GOT3 (cell line): ENCODE measurements at regions not wholly inside any gene's neighbourhood (a gene's known extent, or its start where the extent isn't known, plus 50 kb on each side); places are given as distances from the start of the nearest gene placed in this dataset.

Experiments used
- DNase-seq: peaks from one replicate; lab custom pipeline; 2025; ENCODE audit warnings: mixed read lengths; lab: John Stamatoyannopoulos, UW

DNA sequence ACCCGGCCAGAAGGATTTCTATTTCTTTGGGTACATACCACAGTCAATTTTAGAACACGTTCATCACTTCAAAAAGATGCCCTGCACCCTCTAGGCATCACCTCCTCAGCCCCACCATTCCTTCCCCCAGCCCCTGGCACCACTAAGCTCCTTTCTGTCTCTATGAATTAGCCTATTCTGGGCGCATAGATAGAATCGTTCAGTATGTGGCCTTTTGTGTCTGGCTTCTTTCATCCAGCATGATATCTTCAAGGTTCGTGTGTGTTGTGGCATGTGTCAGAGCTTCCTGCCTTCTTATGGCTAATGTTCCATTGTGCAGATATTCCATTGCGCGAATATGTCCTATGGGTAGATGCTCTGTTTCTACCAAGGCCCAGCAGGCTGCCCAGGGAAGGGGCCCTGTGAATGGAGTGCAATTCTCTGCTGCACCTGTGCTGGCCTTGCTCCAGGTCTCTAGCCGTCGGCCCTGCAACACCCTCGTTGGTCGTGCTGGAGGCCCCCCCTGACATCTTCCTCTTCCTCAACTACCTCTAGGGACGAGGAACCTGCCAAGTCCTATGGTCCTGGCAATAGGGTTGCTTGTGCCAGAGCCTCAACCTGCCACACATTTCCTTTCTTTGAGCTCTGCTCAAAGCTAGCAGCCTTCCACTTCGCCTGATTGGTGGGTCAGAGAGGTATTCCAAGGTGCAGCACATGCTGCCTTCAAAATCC is 113.5 kb downstream of the RIPK4 start:
- DNase-seq, result no peak

DNA sequence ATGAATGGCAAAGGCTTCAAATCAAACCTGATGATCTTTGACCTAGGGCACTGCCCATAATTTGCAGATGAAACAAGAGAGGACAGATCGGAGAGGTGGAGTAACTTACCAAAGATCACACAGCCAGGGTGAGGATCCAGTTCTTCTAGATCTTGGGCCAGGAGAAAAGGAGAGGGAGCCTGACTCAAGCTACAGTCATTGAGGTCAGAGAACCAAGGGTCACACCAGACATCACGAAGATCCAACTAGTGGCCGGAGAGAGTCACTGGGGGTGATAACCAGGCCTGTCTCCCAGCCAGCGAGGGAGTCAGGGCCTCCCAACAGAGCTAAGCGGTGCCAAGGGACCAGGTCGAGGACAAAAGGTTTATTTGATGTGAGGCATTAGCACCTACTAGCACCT is 115.0 kb downstream of the RIPK4 start:
- DNase-seq, result no peak

DNA sequence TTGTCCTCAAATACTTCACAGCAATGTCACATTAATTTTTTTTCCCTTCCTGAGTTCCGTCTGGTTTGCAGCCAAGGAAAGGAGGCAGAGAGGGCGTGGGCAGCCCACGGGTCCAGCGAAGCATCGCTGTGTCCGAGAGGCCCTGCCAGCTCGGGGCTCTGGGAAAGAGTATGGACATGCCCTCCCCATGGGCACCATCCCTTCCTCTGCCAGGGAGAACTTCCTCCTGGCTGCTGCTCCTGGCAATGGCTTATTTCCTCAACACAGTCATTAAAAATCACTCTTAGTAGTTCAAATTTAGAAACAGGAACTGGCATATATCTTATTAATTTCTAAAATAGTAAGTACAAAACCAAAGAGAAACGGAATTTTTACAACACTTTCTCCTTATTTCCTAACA is 115.4 kb downstream of the RIPK4 start:
- no peak for DNase-seq

DNA sequence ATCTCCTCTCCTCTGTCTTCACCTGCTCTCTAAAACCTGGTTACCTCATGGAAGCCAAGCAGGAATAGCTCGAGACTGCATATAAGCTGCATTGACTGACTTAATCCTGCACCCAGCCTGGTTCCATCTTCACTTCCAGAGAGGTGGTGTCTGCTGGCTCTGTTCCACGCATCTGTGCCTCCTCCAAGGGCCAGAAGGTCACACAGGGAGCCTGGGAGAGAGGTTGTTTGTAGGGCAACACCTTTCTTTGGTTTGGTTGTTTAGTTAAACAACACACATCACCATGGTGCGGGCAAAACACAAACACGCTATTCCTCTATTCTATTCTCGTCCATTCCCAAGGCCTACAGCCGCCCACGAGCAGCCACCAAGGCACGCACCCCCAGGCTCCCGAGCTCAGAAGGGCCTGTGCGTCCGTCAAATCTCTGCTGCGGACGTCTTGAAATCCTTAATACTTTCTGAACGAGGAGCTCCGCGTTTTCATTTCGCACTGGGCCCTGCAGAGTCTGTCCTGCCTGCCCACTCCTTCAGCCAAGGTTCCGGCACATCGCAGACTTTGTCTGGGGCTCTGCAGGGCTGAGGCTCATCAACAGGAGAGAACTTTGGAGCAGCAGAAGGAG is 116.2 kb downstream of the RIPK4 start:
- DNase-seq, result no peak

DNA sequence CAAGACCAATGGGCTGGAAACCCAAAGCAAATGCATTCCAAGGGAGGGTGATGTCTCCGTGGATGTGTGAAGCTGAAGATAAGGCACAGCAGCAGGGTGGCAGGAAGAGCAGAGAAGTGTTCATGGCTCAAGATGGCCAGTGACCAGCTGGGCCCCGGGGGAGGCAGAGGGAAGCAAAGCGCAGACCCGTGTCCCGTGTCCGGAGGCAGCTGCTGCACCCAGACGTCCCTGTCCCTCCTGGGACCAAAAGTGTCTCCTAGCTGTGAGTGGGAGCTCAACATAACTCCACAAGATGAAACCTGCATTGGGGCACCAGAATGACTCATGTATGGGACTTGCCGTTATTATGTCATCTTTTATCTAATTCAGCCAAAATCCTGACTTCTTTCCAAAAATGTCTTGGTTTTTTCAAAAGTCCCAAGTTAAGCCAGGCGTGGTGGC is 118.2 kb downstream of the RIPK4 start:
- DNase-seq, result no peak

DNA sequence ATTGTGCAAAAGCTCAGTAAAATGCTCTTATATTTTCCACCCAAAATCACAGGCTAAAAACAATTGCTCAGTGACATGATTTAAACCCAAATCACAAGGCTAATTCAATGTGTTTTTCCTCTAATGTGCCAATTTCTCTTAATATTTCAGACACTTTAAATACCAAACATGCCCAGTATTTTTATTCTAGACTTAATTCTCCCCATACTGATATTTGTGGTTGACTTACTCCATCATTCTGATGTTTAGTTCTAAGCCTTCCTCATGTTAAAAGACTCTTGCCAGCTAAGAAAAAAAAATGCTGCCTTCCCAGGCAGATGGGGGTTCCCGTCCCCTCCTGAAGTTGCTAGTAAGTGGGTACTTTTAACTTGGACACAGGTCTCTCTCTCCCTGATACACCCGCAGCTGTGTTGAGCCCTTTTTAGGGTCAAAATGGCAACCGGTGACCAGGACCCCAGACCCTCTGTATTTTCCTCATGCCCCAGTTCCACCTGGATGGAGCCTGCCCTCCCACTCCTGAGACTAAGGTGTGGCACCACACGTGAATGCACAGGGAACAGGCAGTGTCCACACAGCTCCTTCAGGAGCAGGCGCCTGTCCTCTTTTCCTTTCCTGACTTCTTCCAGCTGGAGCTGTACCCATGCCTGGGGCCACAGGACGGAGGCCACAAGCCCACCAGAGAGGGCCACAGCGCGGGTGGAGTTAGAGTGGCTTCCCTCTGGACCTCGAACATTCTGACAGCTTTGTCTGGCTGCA is 118.9 kb downstream of the RIPK4 start:
- no peak for DNase-seq

DNA sequence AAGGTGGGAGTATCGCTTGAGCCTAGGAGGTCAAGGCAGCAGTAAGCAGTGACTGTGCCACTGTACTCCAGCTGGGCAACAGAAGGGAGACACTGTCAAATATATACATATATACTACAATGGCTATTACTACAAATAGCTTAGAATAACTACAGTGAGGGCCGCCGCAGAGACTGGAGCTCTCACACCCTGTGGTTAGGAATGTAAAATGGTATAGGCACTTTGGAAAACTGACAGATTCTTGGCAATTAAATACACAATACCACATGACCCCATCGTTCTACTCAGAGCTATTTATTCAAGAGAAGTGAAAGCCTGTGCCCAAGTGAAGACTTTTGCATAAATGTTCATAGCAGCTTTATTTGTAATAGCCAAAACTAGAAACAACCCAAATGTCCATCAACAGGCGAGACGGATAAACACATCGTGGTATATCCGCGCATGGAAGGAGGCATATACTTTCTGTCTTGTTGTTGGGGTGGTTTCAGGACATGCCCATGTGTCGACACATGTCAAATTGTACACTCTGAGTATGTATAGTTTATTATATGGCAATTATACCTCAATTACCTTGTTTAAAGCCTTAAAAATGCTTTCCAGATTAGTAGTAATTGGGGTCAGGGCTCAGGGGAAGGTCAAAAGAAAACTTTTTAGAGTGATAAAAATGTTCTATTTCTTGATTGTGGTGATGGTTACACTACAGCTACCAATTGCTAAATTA is 123.4 kb downstream of the RIPK4 start:
- no peak for DNase-seq

DNA sequence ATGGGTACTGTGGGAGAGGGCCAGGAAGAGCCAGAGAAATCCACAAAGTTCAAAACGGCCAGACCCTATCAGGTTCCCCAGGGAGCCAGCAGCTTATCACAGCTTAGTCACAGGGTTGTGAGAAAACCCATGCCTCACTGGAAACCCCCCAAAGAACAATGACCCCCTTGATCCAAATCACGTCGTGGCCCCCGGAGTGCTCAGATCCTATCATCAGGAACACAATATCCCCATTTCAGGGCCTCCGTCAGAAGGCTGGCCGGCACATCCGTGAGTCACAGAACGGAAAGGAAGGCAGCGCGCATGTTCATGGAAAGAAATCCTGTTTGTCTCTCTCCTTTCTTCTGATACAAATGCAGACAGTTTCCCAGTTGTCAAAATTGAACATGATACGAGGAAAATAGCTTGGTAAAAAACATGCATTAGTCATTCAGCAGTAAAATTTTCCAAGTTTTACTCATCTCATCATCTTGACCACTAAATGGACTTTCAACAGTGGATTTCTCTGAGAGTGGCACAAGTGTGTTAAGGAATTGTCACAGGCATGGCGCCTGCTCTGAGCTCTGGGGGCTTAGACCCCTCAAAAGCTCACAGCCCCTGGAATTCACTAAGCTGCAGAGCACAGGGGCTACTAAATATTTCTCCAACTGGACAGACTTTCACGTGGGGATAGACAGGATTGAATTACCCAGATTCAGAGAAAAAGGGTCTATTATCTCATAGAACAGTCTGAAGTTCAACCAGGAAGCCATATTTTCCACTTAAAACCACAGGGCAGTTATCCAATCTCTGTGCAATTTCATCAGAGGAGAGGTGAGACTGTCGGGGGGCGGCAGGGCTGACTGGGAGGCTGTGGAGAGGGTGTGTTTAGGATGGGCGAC is 124.8 kb downstream of the RIPK4 start:
- peak; percentile 34 for DNase-seq

DNA sequence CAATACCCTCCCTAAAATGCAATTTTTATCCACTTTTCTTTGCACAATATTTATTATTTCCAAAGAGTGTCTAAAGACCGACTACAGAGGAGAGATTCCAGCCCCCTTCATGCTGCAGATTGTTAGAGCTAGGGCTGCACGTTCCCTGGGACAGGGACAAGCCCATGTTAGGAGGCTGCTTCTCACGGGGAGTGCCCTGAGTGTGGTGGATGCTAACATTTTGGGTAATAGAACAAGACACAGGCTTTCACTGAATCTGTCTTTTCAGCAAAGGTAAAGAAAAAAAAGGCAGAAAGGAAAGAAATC is 125.4 kb downstream of the RIPK4 start:
- DNase-seq, result no peak

DNA sequence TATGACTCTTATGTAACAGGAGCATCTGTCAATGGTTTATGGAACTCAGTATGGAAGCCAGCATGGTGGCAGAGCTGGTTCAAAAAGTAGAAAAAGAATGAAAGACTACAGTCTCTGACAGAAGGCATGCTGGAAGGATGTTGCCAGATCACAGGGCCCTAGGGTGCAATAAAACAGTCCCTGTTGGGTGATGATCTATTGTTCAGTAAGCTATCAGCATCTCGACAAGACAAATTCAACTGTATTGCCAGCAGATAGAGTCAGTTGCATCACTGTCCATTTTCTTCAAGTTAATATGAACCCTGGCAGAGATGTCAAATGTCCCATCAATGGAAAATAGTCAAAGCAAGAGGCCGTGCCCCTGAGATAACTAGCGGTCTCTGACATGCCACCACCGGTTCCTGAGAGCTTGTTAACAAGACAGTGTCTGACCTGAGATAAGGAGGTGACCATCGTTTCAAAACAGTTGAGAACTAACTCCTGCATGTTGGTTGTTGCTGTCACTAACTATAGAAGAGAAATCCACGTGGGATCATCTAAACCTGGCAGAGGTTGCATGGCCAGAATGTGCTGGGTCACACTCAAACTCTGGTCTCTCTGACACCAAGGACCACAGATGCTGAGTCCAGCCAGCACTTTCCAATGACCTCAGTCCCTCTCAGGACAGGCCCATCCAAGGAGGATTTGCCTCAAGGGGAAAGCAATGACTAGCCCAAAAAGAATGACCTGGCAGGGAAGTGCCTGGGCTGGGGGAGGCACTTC is 125.9 kb downstream of the RIPK4 start:
- DNase-seq, result no peak

DNA sequence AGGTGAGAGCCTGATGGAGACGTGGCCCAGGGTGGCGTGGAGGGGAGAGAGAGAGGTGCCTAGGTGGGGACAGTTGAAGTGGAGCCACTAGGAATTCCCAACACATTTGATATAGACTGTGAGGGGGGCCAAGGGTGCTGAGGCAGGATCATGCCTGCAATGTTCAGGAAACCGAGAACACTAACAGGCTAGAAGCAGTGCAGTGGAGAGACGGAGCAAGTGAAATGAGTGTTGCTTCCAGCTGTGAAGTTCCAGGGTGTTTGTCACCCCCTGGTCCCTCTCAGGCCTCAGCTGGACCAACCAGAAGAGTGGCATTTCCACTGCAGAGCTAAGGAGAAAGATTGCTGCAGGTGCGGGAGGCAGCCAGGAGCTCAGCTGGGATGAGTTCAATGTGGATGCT is 127.1 kb downstream of the RIPK4 start:
- no peak for DNase-seq

DNA sequence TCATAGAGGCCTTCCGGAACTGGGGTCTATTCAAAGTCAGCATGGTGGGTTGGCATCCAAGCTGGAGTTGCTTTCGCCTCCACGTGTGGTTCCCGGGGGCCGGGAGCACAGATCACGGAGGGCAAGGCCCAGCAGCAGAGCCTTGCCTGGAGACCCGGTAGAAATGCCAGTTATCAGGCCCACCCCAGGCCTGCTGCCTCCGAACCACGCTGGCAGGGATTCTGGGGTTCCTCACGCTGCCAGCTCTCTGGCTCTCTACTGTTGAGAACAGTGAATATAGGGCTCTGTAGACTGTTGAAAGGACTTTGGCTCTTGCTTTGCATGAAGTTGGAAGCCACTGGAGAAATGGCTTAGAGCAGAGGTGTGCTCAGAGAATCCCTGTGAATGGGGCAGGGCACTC is 127.5 kb downstream of the RIPK4 start:
- no peak for DNase-seq

DNA sequence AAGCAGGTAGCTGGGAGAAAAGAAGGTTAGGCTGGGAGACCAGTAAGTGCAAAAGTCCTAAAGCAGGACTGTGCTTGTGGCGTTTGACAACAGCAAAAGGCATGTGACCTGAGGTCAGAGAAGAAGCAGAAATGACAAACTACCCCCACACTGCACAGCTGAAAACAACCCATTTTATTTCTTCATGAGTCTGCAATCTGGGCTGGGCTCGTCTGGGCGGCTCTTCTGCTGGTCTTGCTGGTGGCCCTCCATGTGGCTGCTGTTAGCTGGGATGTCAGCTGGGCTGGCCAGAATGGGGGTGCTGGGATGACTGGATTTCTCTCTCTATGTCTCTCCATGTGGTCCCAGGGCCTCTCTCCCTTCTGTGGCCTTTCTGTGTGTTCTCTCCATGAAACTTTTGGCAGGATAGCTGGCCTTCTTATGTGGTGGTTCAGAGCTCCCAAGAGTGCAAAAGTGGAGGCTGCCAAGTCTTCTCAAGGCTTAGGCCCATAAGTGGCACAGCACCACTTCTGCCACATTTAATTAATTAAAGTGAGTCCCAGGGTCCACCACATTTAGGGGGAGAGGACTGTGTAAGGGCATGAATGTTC is 128.6 kb downstream of the RIPK4 start:
- DNase-seq, result no peak

DNA sequence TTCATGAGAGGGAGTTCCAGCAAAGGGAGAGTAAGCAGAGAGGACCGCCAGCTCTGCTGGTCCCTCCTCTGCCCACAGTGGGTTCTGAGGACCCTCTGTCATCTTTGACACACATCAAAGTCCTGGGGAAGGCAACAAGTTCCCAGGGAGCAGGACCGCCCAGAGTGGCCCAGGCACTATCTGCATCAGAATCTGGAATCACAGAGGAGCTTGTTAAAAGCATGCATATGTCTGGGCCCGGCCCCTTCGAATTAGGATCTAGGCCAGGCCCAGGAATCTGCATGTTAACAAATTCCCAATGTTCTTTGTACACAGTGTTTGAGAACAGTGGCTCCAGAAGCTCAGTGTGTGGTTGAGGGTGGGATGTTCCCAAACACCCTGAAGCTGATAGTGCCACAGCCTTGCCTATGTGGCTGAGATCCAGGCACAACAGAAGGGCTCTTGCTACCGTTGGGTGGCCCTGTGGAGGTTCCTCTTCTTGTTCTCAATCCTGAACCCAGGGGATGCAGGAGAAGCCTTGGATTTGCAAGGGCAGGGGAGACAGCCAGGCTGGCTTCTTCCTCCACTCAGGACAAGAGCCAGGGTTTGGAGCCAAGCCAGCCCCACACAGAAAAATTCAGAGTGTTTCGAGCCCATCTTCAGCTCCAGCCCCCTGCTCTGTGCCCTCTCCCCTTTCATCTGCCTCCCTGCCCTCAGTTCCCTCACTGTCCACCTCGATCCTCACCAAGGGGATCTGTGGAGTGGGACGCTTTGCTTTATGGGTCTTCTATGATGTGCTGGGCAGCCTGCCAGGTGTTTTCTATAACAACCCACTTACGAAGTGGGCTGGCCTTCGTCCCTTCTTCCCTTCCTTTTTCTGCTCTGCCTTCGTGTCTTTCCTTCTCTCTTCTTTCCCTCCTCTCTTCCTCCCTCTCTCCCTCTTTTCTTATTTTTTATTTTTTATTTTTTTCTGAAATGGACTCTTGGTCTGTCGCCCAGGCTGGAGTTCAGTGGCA is 129.0 kb upstream of the TMPRSS2 start:
- no peak for DNase-seq

DNA sequence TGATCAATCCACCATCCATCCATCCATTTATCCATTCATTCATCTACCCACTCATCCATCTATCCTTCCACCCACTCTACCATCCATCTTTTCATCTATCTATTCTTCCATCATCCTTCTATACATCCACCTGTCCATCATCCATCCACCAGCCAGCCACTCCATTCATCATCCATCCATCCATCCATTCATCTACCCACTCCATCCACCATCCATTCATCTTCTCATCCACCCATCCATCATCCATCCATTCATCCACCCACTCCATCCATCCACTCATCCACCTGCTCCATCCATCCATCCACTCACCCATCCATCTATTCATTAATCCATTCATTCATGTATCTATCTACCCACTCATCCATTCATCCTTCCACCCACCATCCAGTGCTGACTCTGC is 127.9 kb upstream of the TMPRSS2 start:
- no peak for DNase-seq

DNA sequence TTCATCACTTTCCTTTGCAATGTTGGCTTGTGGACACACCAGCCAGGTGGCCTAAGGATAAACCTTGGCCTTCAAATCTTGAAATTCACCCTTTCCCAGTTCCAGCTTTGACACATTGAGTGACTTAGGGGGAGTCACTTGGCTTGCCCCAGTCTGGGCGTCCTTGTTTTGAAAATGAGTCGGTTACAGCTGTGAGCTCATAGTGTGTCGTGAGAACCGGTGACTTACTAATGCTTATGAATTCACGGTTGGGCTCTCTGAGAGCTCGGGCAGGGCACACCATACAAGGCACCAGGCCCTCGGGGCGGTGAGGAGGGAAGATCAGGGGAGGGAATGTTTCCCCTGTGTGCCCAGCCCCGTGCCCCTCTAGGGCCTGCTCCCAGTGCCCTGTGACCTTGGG is 126.9 kb upstream of the TMPRSS2 start:
- DNase-seq, result no peak

DNA sequence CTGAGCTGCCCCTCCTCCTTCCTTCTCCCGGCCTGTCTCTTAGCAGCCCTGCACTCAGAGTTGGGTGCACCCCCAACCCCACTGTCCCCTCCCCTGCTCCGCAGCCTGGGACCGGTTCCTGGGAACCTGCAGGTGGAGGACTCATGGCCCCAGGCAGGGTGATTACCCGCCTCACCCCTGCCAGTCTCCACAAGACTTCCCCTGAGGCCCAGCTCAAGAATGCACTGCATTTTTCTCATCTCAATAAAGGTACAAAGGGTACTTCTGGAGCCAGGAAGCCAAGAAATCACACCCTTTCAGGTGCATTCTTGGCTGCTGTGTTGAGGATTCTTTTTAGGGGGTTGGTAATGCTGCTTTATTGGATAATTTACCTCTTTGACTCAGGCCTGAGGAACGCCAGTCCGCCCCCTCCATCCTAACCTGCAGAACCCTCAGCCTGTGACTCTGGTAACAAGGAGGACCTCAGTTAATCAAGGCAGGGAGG is 126.3 kb upstream of the TMPRSS2 start:
- DNase-seq, result no peak

DNA sequence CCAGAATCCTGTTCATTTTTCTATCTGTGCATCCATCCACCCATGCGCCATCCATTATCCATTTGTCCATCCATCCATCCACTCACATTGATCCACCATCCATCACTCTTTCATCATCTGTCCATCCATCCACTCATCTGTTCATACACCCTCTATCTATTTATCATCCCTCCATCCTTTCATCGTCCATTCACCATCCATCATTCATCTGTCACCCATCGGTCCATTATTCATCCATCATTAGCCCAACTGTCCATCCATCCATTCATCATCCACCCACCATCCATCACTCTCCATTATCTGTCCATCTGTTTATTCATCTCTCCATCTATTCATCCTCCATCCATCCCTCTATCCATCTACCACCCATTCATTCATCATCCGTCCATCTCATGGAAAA is 125.7 kb upstream of the TMPRSS2 start:
- no peak for DNase-seq
